ENCODE measurements at regions not wholly inside any gene's neighbourhood (a gene's known extent, or its start where the extent isn't known, plus 50 kb on each side); places are given as distances from the start of the nearest gene placed in this dataset.

DNA sequence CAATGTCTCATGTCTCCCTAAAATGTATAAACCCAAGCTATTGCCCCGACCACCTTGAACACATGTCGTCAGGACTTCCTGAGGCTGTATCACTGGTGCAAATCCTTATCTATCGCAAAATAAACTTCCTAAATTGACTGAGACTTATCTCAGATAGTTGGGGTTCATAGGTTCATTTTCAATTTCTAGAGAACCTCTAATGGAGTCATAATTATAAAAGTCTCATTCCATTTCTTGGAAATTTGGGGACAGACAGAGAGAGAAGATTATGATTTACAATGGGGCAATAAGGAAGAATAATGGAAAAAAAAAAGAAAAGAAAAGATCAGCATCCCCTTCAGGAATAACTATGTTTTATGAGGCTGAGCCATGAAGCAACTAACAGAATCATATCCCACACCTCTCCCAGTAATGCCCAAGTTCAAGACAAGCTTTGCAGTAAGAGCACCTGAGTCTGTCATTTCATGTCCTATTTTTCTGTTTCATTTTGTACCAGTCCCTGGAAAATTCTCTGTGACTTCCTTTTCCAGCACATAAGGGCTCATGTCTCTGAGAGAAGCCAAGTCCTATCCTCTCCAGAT lies 70.0 kb upstream of the ETS2 start:
- TF ChIP-seq CTCF (IDR thresholded peaks at IDR 0.05) (no peak), ZFX (IDR thresholded peaks at IDR 0.05; ENCODE audit: borderline replicate concordance) (no peak)
